Hepatocyte (in vitro differentiated cells): ENCODE measurements at regions not wholly inside any gene's neighbourhood (a gene's known extent, or its start where the extent isn't known, plus 50 kb on each side); places are given as distances from the start of the nearest gene placed in this dataset.

Experiments used
- DNase-seq: peaks from one replicate; pipeline ENCODE4 v3.0.0-alpha.2; 2016; ENCODE audit warnings: low spot score
- H2AFZ ChIP-seq: fragments of 200-600 bp; sonication (generic); 2 replicates; pipeline ENCODE4 v1.6.0; 2016; ENCODE audit warnings: antibody characterized with exemption, mild to moderate bottlenecking
- H3K27ac ChIP-seq: fragments of 200-600 bp; sonication (generic); 2 replicates; pipeline ENCODE4 v1.5.1; 2016; ENCODE audit warnings: mild to moderate bottlenecking
- H3K27me3 ChIP-seq: fragments of 200-600 bp; sonication (generic); 2 replicates; pipeline ENCODE4 v1.6.1; 2016
- H3K36me3 ChIP-seq: fragments of 200-600 bp; sonication (generic); replicated peaks from 2 replicates; pipeline ENCODE4 v1.5.1; 2016; ENCODE audit warnings: low read depth; ENCODE audit not compliant: insufficient read depth
- H3K4me1 ChIP-seq: fragments of 200-600 bp; sonication (generic); 2 replicates; pipeline ENCODE4 v1.5.1; 2016; ENCODE audit warnings: mild to moderate bottlenecking, moderate library complexity; ENCODE audit not compliant: insufficient read depth
- H3K4me2 ChIP-seq: fragments of 200-600 bp; sonication (generic); 2 replicates; pipeline ENCODE4 v1.6.0; 2016
- H3K4me3 ChIP-seq: fragments of 200-600 bp; sonication (generic); 2 replicates; pipeline ENCODE4 v1.5.1; 2016; ENCODE audit warnings: mild to moderate bottlenecking
- H3K79me2 ChIP-seq: fragments of 200-600 bp; sonication (generic); 2 replicates; pipeline ENCODE4 v1.6.0; 2017; ENCODE audit warnings: mild to moderate bottlenecking
- H3K9me2 ChIP-seq: fragments of 200-600 bp; sonication (generic); replicated peaks from 2 replicates; pipeline ENCODE4 v1.6.0; 2017; ENCODE audit warnings: mild to moderate bottlenecking; ENCODE audit not compliant: insufficient read depth
- H3K9me3 ChIP-seq: fragments of 200-600 bp; sonication (generic); 2 replicates; pipeline ENCODE4 v1.5.1; 2016; ENCODE audit warnings: low read depth, mild to moderate bottlenecking
- H4K20me1 ChIP-seq: fragments of 200-600 bp; sonication (generic); 2 replicates; pipeline ENCODE4 v1.6.0; 2016; ENCODE audit warnings: mild to moderate bottlenecking; ENCODE audit not compliant: insufficient read depth, poor library complexity, severe bottlenecking
- CTCF ChIP-seq: fragments of 200-600 bp; sonication (generic); IDR thresholded peaks from 2 replicates; pipeline ENCODE4 v1.5.1; 2016; ENCODE audit warnings: antibody characterized with exemption, mild to moderate bottlenecking; ENCODE audit not compliant: poor library complexity
- EZH2 ChIP-seq: fragments of 200-600 bp; sonication (generic); IDR thresholded peaks from 2 replicates; pipeline ENCODE4 v1.6.1; 2016; ENCODE audit warnings: antibody characterized with exemption, mild to moderate bottlenecking, borderline replicate concordance
- EZH2phosphoT487 ChIP-seq: fragments of 200-600 bp; sonication (generic); IDR thresholded peaks from one replicate; pipeline ENCODE4 v1.6.1; 2018; ENCODE audit warnings: antibody characterized with exemption, mild to moderate bottlenecking, low read depth, moderate library complexity; ENCODE audit not compliant: unreplicated experiment, severe bottlenecking
- WGBS: methylation state at CpG from one replicate; pipeline ENCODE4 v1.1.6; 2016; ENCODE audit warnings: low lambda C conversion rate; ENCODE audit errors: missing lambda C conversion rate; 5-methylcytosine and 5-hydroxymethylcytosine counted together

- H3K79me2 ChIP-seq, result no peaks in the 10 kb centered on the region
- TF ChIP-seq CTCF (no peak), EZH2phosphoT487 (no peak), EZH2 (no peak)
- no peaks in the 10 kb centered on the region for H4K20me1 ChIP-seq
- H3K4me3 ChIP-seq, result no peak overlapping the region
- 95% methylated on average over 4 of the region's 4 CpGs for WGBS
- H3K9me3 ChIP-seq, result no peaks in the 10 kb centered on the region
- H3K4me2 ChIP-seq, result no peak overlapping the region
- no peaks in the 10 kb centered on the region for H3K4me1 ChIP-seq
- no peaks in the 10 kb centered on the region for H3K27me3 ChIP-seq
- no peak overlapping the region for H3K27ac ChIP-seq
- H3K36me3 ChIP-seq, result no peaks in the 10 kb centered on the region
- DNase-seq, result no peak
- H2AFZ ChIP-seq, result no peak overlapping the region
- H3K9me2 ChIP-seq, result no peaks in the 10 kb centered on the region
Observed at GRCh38 chr10:130642926-130643325, 506.7 kb downstream of the GLRX3 start.

- Histone ChIP-seq H3K9me2 (no peaks in the 10 kb centered on the region), H3K4me3 (no peak overlapping the region), H3K79me2 (no peaks in the 10 kb centered on the region), H3K4me1 (no peaks in the 10 kb centered on the region), H4K20me1 (no peaks in the 10 kb centered on the region), H3K27ac (no peak overlapping the region), H3K9me3 (no peaks in the 10 kb centered on the region), H3K27me3 (no peaks in the 10 kb centered on the region), H2AFZ (no peak overlapping the region), H3K4me2 (no peak overlapping the region), H3K36me3 (no peaks in the 10 kb centered on the region)
- 85% methylated on average over 6 of the region's 6 CpGs for WGBS
- no peak for DNase-seq
- TF ChIP-seq EZH2phosphoT487 (no peak), EZH2 (no peak), CTCF (no peak)
Observed at GRCh38 chr10:130647341-130647740, 511.1 kb downstream of the GLRX3 start.

GRCh38 chr10:130648807-130649206 lies 512.6 kb downstream of the GLRX3 start:
- no peak overlapping the region for H3K27ac ChIP-seq
- H4K20me1 ChIP-seq, result no peaks in the 10 kb centered on the region
- TF ChIP-seq EZH2phosphoT487 (no peak), CTCF (no peak), EZH2 (no peak)
- no peaks in the 10 kb centered on the region for H3K9me2 ChIP-seq
- no peaks in the 10 kb centered on the region for H3K36me3 ChIP-seq
- WGBS, result 87% methylated on average over 10 of the region's 10 CpGs
- H3K27me3 ChIP-seq, result no peaks in the 10 kb centered on the region
- no peak overlapping the region for H3K4me3 ChIP-seq
- H3K9me3 ChIP-seq, result no peaks in the 10 kb centered on the region
- H3K4me1 ChIP-seq, result no peaks in the 10 kb centered on the region
- no peak overlapping the region for H2AFZ ChIP-seq
- no peak overlapping the region for H3K4me2 ChIP-seq
- no peak for DNase-seq
- H3K79me2 ChIP-seq, result no peaks in the 10 kb centered on the region

GRCh38 chr10:130652544-130652943 lies 516.4 kb downstream of the GLRX3 start:
- 94% methylated on average over 5 of the region's 5 CpGs for WGBS
- no peaks in the 10 kb centered on the region for H3K79me2 ChIP-seq
- no peaks in the 10 kb centered on the region for H3K9me2 ChIP-seq

More at GRCh38 chr10:130652544-130652943, 516.4 kb downstream of the GLRX3 start:
- Histone ChIP-seq H3K27ac (no peak overlapping the region), H3K4me3 (no peak overlapping the region), H3K27me3 (no peaks in the 10 kb centered on the region), H3K9me3 (no peaks in the 10 kb centered on the region), H3K4me1 (no peaks in the 10 kb centered on the region), H3K4me2 (no peak overlapping the region), H2AFZ (no peak overlapping the region), H4K20me1 (no peaks in the 10 kb centered on the region), H3K36me3 (no peaks in the 10 kb centered on the region)
- TF ChIP-seq CTCF, result no peak
- no peak for TF ChIP-seq EZH2phosphoT487
- TF ChIP-seq EZH2, result no peak
- DNase-seq, result no peak
